Liver (tissue), 8 donors: ENCODE measurements at regions not wholly inside any gene's neighbourhood (a gene's known extent, or its start where the extent isn't known, plus 50 kb on each side); places are given as distances from the start of the nearest gene placed in this dataset.
"Not testable (repeated sequence)": the region's sequence is repeated elsewhere in the genome, so short reads cannot be mapped to it uniquely, and the experiment has no call there.

ENCODE experiments used
- DNase-seq: peaks from one replicate; pipeline ENCODE4 v3.0.0-alpha.2; 2017; ENCODE audit warnings: low spot score
- H3K27ac ChIP-seq, 2 donors: one replicate each; pipeline ENCODE4 v1.7.0; 2013; ENCODE audit warnings: inconsistent platforms in 2 of 2, low read length in 2 of 2, control low read depth in 1 of 2, low read depth in 1 of 2, mild to moderate bottlenecking in 1 of 2
- H3K27me3 ChIP-seq, 4 donors: one replicate each; pipeline versions ENCODE4 v1.6.1 to v1.7.0; 2013; ENCODE audit warnings: low read length in 3 of 4, inconsistent platforms in 1 of 4, mild to moderate bottlenecking in 1 of 4, moderate library complexity in 1 of 4; ENCODE audit not compliant: control insufficient read depth in 4 of 4, insufficient read depth in 4 of 4
- H3K36me3 ChIP-seq, 4 donors: one replicate each; pipeline versions ENCODE4 v1.6.1 to v1.7.0; 2013; ENCODE audit warnings: low read length in 3 of 4, mild to moderate bottlenecking in 3 of 4, low read depth in 1 of 4, moderate library complexity in 1 of 4; ENCODE audit not compliant: control insufficient read depth in 4 of 4, insufficient read depth in 3 of 4
- H3K4me1 ChIP-seq, 4 donors: one replicate each; pipeline versions ENCODE4 v1.6.1 to v1.7.0; 2013; ENCODE audit warnings: low read length in 3 of 4, mild to moderate bottlenecking in 3 of 4, moderate library complexity in 1 of 4; ENCODE audit not compliant: control insufficient read depth in 4 of 4, insufficient read depth in 4 of 4
- H3K4me3 ChIP-seq, 3 donors: one replicate each; pipeline versions ENCODE4 v1.6.1 to v1.7.0; 2013; ENCODE audit warnings: low read length in 3 of 3, control low read depth in 1 of 3, low read depth in 1 of 3, mild to moderate bottlenecking in 1 of 3
- H3K9ac ChIP-seq, 2 donors: one replicate each; pipeline ENCODE4 v1.7.0; 2013; ENCODE audit warnings: low read length in 2 of 2, mild to moderate bottlenecking in 2 of 2, moderate library complexity in 2 of 2, control low read depth in 1 of 2, low read depth in 1 of 2
- H3K9me3 ChIP-seq, 4 donors: one replicate each; pipeline versions ENCODE4 v1.6.1 to v1.7.0; 2013; ENCODE audit warnings: low read length in 3 of 4; ENCODE audit not compliant: control insufficient read depth in 4 of 4
- ATF3 ChIP-seq: IDR thresholded peaks from 2 replicates; pipeline ENCODE4 v1.6.1; 2016; ENCODE audit warnings: antibody characterized with exemption
- CTCF ChIP-seq: fragments of 150-350 bp; IDR thresholded peaks from 2 replicates; pipeline ENCODE4 v1.5.1; 2017; ENCODE audit warnings: improper control_type of control experiment, low read depth, low read length; ENCODE audit not compliant: missing input control
- EGR1 ChIP-seq, 2 donors: IDR thresholded peaks; 2 replicates each; pipeline ENCODE4 v1.6.1; 2016 to 2018; ENCODE audit warnings: antibody characterized with exemption in 2 of 2, low read depth in 2 of 2
- FOXA1 ChIP-seq: IDR thresholded peaks from 2 replicates; pipeline ENCODE4 v1.6.1; 2016; ENCODE audit warnings: antibody characterized with exemption
- FOXA2 ChIP-seq: IDR thresholded peaks from 2 replicates; pipeline ENCODE4 v1.6.1; 2016; ENCODE audit warnings: antibody characterized with exemption
- GABPA ChIP-seq, 2 donors: IDR thresholded peaks in 1 of 2; conservative IDR thresholded peaks in 1 of 2; 2 replicates each; pipeline ENCODE4 v1.6.1; 2016; ENCODE audit warnings: antibody characterized with exemption in 2 of 2, mild to moderate bottlenecking in 1 of 2, moderate library complexity in 1 of 2
- HNF4G ChIP-seq: IDR thresholded peaks from 2 replicates; pipeline ENCODE4 v1.6.1; 2016; ENCODE audit warnings: antibody characterized with exemption
- JUND ChIP-seq, 2 donors: IDR thresholded peaks; 2 replicates each; pipeline ENCODE4 v1.6.1; 2016; ENCODE audit warnings: antibody characterized with exemption in 2 of 2
- NR2F2 ChIP-seq: IDR thresholded peaks from 2 replicates; pipeline ENCODE4 v1.6.1; 2016; ENCODE audit warnings: antibody characterized with exemption
- RAD21 ChIP-seq, 2 donors: IDR thresholded peaks; 2 replicates each; pipeline ENCODE4 v1.6.1; 2016; ENCODE audit warnings: antibody characterized with exemption in 2 of 2, mild to moderate bottlenecking in 2 of 2
- REST ChIP-seq: IDR thresholded peaks from 2 replicates; pipeline ENCODE4 v1.6.1; 2016; ENCODE audit warnings: antibody characterized with exemption, mild to moderate bottlenecking
- RXRA ChIP-seq, 2 donors: IDR thresholded peaks; 2 replicates each; pipeline ENCODE4 v1.6.1; 2017 to 2018; ENCODE audit warnings: antibody characterized with exemption in 2 of 2, mild to moderate bottlenecking in 1 of 2
- SP1 ChIP-seq: IDR thresholded peaks from 2 replicates; pipeline ENCODE4 v1.6.1; 2018; ENCODE audit warnings: antibody characterized with exemption, mild to moderate bottlenecking
- TAF1 ChIP-seq: conservative IDR thresholded peaks from 2 replicates; pipeline ENCODE4 v1.6.1; 2016; ENCODE audit warnings: antibody characterized with exemption, mild to moderate bottlenecking
- YY1 ChIP-seq: IDR thresholded peaks from 2 replicates; pipeline ENCODE4 v1.6.1; 2016; ENCODE audit warnings: antibody characterized with exemption, mild to moderate bottlenecking
- ZBTB33 ChIP-seq: IDR thresholded peaks from 2 replicates; pipeline ENCODE4 v1.6.1; 2016; ENCODE audit warnings: antibody characterized with exemption
- WGBS: extraction: QIAGEN DNeasy Blood & Tissue Kit; methylation state at CpG from one replicate; pipeline ENCODE4 v1.1.7; 2013; 5-methylcytosine and 5-hydroxymethylcytosine counted together
- donor health status: healthy.
- donor health status: healthy.
- donor health status: healthy.
- donor health status: healthy.
- donor health status: healthy.

- no peak for TF ChIP-seq CTCF
- TF ChIP-seq EGR1 (IDR thresholded peaks at IDR 0.05; ENCODE audit: low read depth in 2 of 2), result no peak
- TF ChIP-seq JUND (IDR thresholded peaks at IDR 0.05), result no peak
- no peak for TF ChIP-seq YY1
- no peak for TF ChIP-seq HNF4G
- TF ChIP-seq RAD21 (IDR thresholded peaks at IDR 0.05), result no peak
Observed at GRCh38 chr4:159791334-159791733, 688.5 kb downstream of the RAPGEF2 start (continued).

GRCh38 chr4:159804592-159804991 is 701.7 kb downstream of the RAPGEF2 start:
- not testable (repeated sequence) for H3K4me3 ChIP-seq, H3K27ac ChIP-seq, H3K9ac ChIP-seq, DNase-seq, H3K36me3 ChIP-seq, H3K27me3 ChIP-seq, H3K9me3 ChIP-seq, H3K4me1 ChIP-seq
- 90% methylated on average over 12 of the region's 12 CpGs for WGBS

- H3K27ac ChIP-seq, result no peak overlapping the region
- no peak for TF ChIP-seq HNF4G
- TF ChIP-seq REST, result no peak
- TF ChIP-seq FOXA2, result no peak
- no peak for TF ChIP-seq GABPA (IDR thresholded peaks at IDR 0.05 in 1 of 2, conservative IDR thresholded peaks at IDR 0.05 in 1 of 2)
- no peak overlapping the region for H3K9ac ChIP-seq
- H3K36me3 ChIP-seq, result no peaks in the 10 kb centered on the region
- DNase-seq, result no peak
- WGBS, result 73% methylated on average over 2 of the region's 2 CpGs
- H3K27me3 ChIP-seq, result no peaks in the 10 kb centered on the region
- no peaks in the 10 kb centered on the region for H3K4me1 ChIP-seq
- no peak overlapping the region for H3K4me3 ChIP-seq
- H3K9me3 ChIP-seq, result no peaks in the 10 kb centered on the region
Observed at GRCh38 chr4:159823743-159824142, 720.9 kb downstream of the RAPGEF2 start.

- no peak for DNase-seq
- Histone ChIP-seq H3K9ac (no peak overlapping the region), H3K9me3 (peaks cover 0 to 5% (median 0%) of the 10 kb centered on the region in 4 donors), H3K27ac (no peak overlapping the region), H3K4me3 (no peak overlapping the region), H3K27me3 (no peaks in the 10 kb centered on the region), H3K36me3 (no peaks in the 10 kb centered on the region), H3K4me1 (no peaks in the 10 kb centered on the region)
- WGBS, result 67% methylated on average over 1 of the region's 1 CpG
- TF ChIP-seq RXRA (IDR thresholded peaks at IDR 0.05) (no peak), YY1 (no peak), ZBTB33 (no peak), ATF3 (no peak), HNF4G (no peak), TAF1 (no peak), NR2F2 (no peak), FOXA2 (no peak), CTCF (no peak), FOXA1 (no peak), GABPA (IDR thresholded peaks at IDR 0.05 in 1 of 2, conservative IDR thresholded peaks at IDR 0.05 in 1 of 2) (no peak), SP1 (no peak), EGR1 (IDR thresholded peaks at IDR 0.05; ENCODE audit: low read depth in 2 of 2) (no peak), RAD21 (IDR thresholded peaks at IDR 0.05) (no peak)
Observed at GRCh38 chr4:159828687-159829086, 725.8 kb downstream of the RAPGEF2 start.
